Stomach (tissue), 8 donors: ENCODE measurements at regions not wholly inside any gene's neighbourhood (a gene's known extent, or its start where the extent isn't known, plus 50 kb on each side); places are given as distances from the start of the nearest gene placed in this dataset.

Experiments used
- DNase-seq, 2 donors: peaks; one replicate each; pipeline versions ENCODE4 v3.0.0 to v3.0.0-alpha.2; 2013 to 2019
- H3K27ac ChIP-seq, 5 donors: fragments of 200-600 bp in 4 of 5; sonication (generic) in 4 of 5; one replicate each; pipeline ENCODE4 v1.5.1; 2013 to 2019; ENCODE audit warnings: mild to moderate bottlenecking in 1 of 5, moderate library complexity in 1 of 5
- H3K27me3 ChIP-seq, 3 donors: fragments of 200-600 bp; sonication (generic); one replicate each; pipeline ENCODE4 v1.5.1; 2017 to 2019; ENCODE audit warnings: mixed run types in 1 of 3
- H3K36me3 ChIP-seq, 4 donors: fragments of 200-600 bp; sonication (generic); 1 replicate in 3 of 4; 2 replicates in 1 of 4; pipeline ENCODE4 v1.5.1; 2016 to 2019
- H3K4me1 ChIP-seq, 4 donors: fragments of 200-600 bp; sonication (generic); one replicate each; pipeline ENCODE4 v1.5.1; 2016 to 2019
- H3K4me3 ChIP-seq, 4 donors: fragments of 200-600 bp; sonication (generic) in 3 of 4; one replicate each; pipeline ENCODE4 v1.5.1; 2016 to 2019; ENCODE audit warnings: mild to moderate bottlenecking in 1 of 4
- H3K9me3 ChIP-seq, 4 donors: fragments of 200-600 bp; sonication (generic); one replicate each; pipeline ENCODE4 v1.5.1; 2016 to 2019
- EP300 ChIP-seq: sonication (generic); formaldehyde crosslinking; IDR thresholded peaks from one replicate; pipeline ENCODE4 v1.6.1; 2017; ENCODE audit warnings: antibody characterized with exemption
- POLR2A ChIP-seq, 4 donors: fragments of 450-650 bp; IDR thresholded peaks; one replicate each; pipeline ENCODE4 v1.6.1; 2016; ENCODE audit warnings: antibody characterized with exemption in 4 of 4, control low read depth in 2 of 4, mild to moderate bottlenecking in 1 of 4, moderate library complexity in 1 of 4
- POLR2AphosphoS5 ChIP-seq, 3 donors: sonication (generic); formaldehyde crosslinking; IDR thresholded peaks; one replicate each; pipeline ENCODE4 v1.6.1; 2016; ENCODE audit warnings: antibody characterized with exemption in 3 of 3
- WGBS, 5 donors: extraction: QIAGEN DNeasy Blood & Tissue Kit in 3 of 5; methylation state at CpG; one replicate each; pipeline versions ENCODE4 v1.1.5 to v1.1.7; 2013 to 2018; 5-methylcytosine and 5-hydroxymethylcytosine counted together
- intact Hi-C: fragments of 100-400 bp; cut with DNase I; formaldehyde crosslinking; loops from one replicate; pipeline ENCODE4 v1.15.1; 2023; ENCODE audit warnings: low total_unique reads
- TF ChIP-seq, protein P1 (sequence below), 7 experiments: fragments of 450-650 bp in 4 of 7; fragments of 200-600 bp in 3 of 7; sonication (generic) in 3 of 7; IDR thresholded peaks; one replicate each; pipeline ENCODE4 v1.5.1; 2016 to 2019; ENCODE audit warnings: antibody characterized with exemption in 7 of 7, control low read depth in 2 of 7, mild to moderate bottlenecking in 1 of 7
- donor health status: healthy with polysubstance abuse.
- donor health status: Bipolar disorder and iron deficiency.
- donor health status: healthy.

DNA sequence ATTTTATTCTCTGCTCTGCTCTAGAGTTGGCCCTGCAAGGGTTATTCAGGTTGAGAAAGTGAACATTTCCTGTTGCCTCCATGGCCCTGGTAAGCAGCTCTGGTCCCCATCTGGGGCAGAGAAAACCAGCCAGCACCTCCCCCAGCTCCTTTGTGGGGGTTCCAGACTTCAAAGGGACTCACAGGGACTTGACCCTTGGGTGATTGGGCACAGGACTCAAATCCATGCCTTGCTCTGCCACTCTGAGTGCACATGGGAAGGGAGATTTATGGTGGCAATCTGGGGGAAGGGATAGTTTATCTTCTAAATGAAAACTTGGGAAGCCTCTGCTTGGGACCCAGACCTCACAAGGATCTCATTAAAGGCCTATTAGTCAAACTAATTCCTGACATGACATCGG lies 212.8 kb downstream of the FOXD2 start:
- no peak overlapping the region for H3K27ac ChIP-seq
- intact Hi-C loops = no loop called here

DNA sequence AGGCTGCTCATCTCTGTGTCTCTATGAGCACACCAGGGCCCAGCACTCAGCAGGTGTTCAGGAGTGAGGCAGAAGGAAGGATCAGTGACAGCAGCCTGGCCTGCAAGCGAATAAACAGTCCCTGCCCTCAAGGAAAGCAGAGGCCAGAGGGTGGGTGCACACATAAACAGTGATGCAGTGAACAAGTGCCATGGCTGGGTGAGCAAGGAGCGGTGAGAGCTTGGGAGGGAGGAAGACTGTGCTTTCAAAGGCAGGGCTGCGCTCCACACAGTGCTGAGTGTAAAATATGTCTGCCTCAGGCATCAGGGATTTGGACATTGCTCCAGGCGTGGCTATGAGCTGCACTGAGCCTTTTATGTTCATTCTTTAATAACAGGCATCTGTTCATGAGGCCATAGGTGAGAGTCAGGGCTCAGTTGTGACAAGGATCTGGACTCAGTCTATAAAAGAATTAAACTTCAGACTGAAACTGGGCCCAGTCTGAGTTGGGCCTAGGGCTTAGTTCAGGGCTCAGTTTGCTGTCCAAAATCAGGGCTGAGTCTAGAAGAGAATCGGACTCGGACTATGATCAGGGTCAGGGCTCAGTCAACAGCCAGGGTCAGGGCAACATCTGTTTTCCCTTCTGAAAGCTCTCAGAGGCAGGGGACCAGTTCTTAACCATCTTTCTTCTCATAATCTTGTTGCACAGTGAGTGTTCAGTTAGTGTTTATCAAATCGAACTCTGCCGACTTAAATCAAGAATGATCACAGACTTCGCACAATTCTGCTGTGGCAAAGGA lies 213.7 kb downstream of the FOXD2 start:
- intact Hi-C loops = no loop called here
- DNase-seq = peak; percentile 11 to 39
- Histone ChIP-seq H3K27ac (no peak overlapping the region), H3K4me1 (no peaks in the 10 kb centered on the region), H3K9me3 (no peaks in the 10 kb centered on the region), H3K4me3 (no peak overlapping the region), H3K27me3 (peaks cover 0 to under 1% (median 0%) of the 10 kb centered on the region in 3 donors), H3K36me3 (no peaks in the 10 kb centered on the region)
- 55 to 75% (median 74%) methylated on average over 9 of the region's 9 CpGs for WGBS, 5 donors
- no peak for TF ChIP-seq EP300
- no peak for TF ChIP-seq POLR2A (IDR thresholded peaks at IDR 0.05)
- TF ChIP-seq, protein P1, sequence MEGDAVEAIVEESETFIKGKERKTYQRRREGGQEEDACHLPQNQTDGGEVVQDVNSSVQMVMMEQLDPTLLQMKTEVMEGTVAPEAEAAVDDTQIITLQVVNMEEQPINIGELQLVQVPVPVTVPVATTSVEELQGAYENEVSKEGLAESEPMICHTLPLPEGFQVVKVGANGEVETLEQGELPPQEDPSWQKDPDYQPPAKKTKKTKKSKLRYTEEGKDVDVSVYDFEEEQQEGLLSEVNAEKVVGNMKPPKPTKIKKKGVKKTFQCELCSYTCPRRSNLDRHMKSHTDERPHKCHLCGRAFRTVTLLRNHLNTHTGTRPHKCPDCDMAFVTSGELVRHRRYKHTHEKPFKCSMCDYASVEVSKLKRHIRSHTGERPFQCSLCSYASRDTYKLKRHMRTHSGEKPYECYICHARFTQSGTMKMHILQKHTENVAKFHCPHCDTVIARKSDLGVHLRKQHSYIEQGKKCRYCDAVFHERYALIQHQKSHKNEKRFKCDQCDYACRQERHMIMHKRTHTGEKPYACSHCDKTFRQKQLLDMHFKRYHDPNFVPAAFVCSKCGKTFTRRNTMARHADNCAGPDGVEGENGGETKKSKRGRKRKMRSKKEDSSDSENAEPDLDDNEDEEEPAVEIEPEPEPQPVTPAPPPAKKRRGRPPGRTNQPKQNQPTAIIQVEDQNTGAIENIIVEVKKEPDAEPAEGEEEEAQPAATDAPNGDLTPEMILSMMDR (IDR thresholded peaks at IDR 0.05) = no peak
- TF ChIP-seq POLR2AphosphoS5 (IDR thresholded peaks at IDR 0.05) = no peak

More for the DNA sequence above, 212.8 kb downstream of the FOXD2 start:
- no peaks in the 10 kb centered on the region for H3K9me3 ChIP-seq
- no peak overlapping the region for H3K4me3 ChIP-seq
- no peaks in the 10 kb centered on the region for H3K36me3 ChIP-seq
- WGBS, 5 donors = 43 to 58% (median 53%) methylated on average over 1 of the region's 1 CpG
- no peaks in the 10 kb centered on the region for H3K4me1 ChIP-seq
- TF ChIP-seq POLR2A (IDR thresholded peaks at IDR 0.05) = no peak
- H3K27me3 ChIP-seq = no peaks in the 10 kb centered on the region
- DNase-seq = no peak

DNA sequence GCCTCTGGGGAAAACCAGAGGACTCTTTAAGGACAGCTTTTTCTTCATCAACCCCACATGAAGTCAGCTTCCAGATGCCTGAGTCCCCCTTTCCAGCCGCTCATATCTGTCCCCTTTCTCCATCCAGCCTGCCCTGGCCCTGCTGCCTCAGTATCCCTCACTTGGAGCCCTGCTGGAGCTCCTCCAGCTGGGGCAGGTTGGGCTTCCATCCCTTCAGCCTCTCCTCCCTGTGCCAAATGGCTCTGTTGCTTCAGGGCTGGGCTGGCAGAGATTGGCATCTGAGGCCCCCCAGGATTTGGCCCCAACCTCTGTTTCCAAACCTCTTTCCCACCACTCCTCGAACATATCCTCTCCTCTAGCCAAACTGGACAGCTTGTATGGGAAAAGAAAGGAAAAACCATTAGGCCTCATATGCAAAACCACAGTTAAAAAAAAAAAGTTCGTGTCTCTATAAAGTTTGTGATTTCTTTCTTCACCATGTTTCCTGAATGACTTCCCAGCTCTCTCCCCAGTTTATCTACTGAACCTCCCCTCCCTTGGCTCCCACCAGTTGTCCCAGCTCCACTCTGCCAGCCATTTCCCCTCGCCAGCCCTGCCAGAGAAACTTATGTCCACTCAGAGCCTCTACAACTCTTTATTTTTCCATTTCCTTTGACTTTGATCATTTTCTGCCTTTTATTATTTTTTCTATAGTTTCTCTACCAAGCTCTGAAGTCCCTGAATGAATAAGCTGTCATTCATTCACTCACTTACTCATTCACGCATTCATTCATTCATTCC lies 217.9 kb downstream of the FOXD2 start:
- Histone ChIP-seq H3K4me3 (no peak overlapping the region), H3K4me1 (no peaks in the 10 kb centered on the region), H3K36me3 (no peaks in the 10 kb centered on the region), H3K9me3 (no peaks in the 10 kb centered on the region), H3K27ac (peak overlapping the region in 1 of 5 donors; percentile 72), H3K27me3 (peaks cover 0 to 21% (median 0%) of the 10 kb centered on the region in 3 donors)
- TF ChIP-seq EP300 (no peak), POLR2A (IDR thresholded peaks at IDR 0.05) (no peak), POLR2AphosphoS5 (IDR thresholded peaks at IDR 0.05) (no peak)
- TF ChIP-seq, protein P1 (IDR thresholded peaks at IDR 0.05) = no peak
- peak in 1 of 2 donors; percentile 17 for DNase-seq
- intact Hi-C loops = no loop called here
- 71 to 76% (median 74%) methylated on average over 5 of the region's 5 CpGs for WGBS, 5 donors

DNA sequence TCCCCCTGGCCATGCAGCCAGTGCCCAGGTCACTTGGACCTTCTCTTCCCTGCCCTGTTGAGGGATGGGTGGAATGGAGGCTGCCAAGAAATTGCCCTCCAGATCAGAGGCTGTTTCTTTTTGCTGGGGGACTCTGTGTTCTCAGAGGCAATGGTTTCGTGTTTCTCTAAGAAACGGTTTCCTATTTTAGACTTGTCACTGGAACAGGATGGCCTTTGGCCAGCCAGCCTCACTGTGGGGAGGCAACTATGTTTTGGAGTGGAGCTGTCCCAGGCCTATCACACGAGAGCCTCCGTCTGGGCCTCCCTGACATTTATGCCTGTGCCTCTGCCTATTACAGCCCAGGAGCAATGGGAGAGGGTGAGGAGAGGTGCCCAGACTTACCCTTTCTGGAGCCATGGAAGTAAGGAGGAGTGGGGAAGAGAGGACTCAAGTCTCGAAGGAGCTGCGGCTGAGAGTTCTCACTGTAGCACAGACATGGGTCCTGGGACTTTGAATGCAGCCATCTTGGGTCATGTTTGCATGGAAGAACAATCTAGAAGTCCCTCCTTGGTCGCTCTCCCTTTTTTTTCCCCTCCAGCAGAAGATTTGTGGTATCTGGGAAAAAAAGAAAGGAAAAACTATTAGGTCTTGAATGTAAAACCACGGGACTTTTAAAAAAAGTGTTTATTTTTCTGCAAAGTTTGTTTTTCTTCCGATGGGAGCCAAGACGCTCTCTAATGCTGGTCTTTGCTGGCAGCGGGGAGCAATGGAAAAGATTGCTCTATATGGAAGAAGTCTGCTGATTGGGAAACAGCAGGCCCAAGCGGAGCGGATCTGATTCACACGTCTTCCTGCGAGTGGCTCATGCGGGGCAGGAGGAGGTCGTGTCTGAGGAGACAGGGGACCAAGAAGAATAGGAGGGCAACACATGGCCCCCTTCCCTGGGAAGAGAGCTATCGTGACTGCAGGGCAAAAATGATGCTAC lies 219.2 kb downstream of the FOXD2 start:
- DNase-seq = peak; percentile 25 to 33
- WGBS, 5 donors = 67 to 73% (median 71%) methylated on average over 18 of the region's 18 CpGs
- H3K4me3 ChIP-seq = no peak overlapping the region
- no peaks in the 10 kb centered on the region for H3K4me1 ChIP-seq
- intact Hi-C loops = no loop called here
- H3K36me3 ChIP-seq = no peaks in the 10 kb centered on the region
- H3K27me3 ChIP-seq = peaks cover 0 to 21% (median 0%) of the 10 kb centered on the region in 3 donors
- TF ChIP-seq, protein P1 (IDR thresholded peaks at IDR 0.05) = no peak
- TF ChIP-seq POLR2AphosphoS5 (IDR thresholded peaks at IDR 0.05) (no peak), EP300 (no peak), POLR2A (IDR thresholded peaks at IDR 0.05) (no peak)
- H3K9me3 ChIP-seq = no peaks in the 10 kb centered on the region
- H3K27ac ChIP-seq = peak overlapping the region in 4 of 5 donors; percentile 14 to 72 (median 51)
